Thyroid gland (tissue), 4 donors: ENCODE measurements at regions not wholly inside any gene's neighbourhood (a gene's known extent, or its start where the extent isn't known, plus 50 kb on each side); places are given as distances from the start of the nearest gene placed in this dataset.

Experiments used
- POLR2A ChIP-seq, 2 donors: fragments of 450-650 bp; IDR thresholded peaks; one replicate each; pipeline ENCODE4 v1.6.1; 2017; ENCODE audit warnings: antibody characterized with exemption in 2 of 2, mild to moderate bottlenecking in 2 of 2, moderate library complexity in 1 of 2
- TF ChIP-seq, protein P1 (sequence below), 6 experiments: fragments of 200-600 bp in 3 of 6; fragments of 450-650 bp in 3 of 6; sonication (generic) in 3 of 6; IDR thresholded peaks; one replicate each; pipeline ENCODE4 v1.5.1; 2016 to 2019; ENCODE audit warnings: antibody characterized with exemption in 6 of 6, mild to moderate bottlenecking in 2 of 6, inconsistent platforms in 1 of 6, moderate library complexity in 1 of 6

DNA sequence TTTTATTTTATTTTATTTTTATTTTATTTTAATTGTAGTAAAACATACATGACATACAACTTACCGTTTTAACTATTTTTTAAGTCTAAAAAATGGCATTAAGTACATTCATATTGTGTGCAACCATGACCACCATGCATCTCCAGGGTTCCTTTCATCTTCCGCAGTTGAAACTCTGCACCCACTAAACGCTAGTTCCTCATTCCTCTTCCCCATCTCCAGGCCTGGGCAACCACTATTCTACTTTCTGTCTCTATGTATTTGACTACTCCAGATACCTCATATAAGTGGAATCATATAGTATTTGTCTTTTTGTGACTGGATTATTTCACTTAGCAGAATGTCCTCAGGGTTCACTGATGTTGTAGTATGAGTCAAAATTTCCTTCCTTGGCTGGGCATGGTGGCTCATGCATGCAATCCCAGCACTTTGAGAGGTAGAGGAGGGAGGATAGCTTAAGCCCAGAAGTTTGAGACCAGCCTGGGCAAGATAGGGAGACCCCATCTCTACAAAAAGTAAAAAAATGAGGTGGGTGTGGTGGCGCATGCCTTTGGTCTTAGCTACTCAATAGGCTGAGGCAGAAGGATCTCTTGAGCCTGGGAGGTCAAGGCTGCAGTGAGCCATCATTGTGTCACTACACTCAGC is 55.7 kb upstream of the ZNF507 start:
- TF ChIP-seq POLR2A (IDR thresholded peaks at IDR 0.05): no peak
- TF ChIP-seq, protein P1, sequence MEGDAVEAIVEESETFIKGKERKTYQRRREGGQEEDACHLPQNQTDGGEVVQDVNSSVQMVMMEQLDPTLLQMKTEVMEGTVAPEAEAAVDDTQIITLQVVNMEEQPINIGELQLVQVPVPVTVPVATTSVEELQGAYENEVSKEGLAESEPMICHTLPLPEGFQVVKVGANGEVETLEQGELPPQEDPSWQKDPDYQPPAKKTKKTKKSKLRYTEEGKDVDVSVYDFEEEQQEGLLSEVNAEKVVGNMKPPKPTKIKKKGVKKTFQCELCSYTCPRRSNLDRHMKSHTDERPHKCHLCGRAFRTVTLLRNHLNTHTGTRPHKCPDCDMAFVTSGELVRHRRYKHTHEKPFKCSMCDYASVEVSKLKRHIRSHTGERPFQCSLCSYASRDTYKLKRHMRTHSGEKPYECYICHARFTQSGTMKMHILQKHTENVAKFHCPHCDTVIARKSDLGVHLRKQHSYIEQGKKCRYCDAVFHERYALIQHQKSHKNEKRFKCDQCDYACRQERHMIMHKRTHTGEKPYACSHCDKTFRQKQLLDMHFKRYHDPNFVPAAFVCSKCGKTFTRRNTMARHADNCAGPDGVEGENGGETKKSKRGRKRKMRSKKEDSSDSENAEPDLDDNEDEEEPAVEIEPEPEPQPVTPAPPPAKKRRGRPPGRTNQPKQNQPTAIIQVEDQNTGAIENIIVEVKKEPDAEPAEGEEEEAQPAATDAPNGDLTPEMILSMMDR (IDR thresholded peaks at IDR 0.05): no peak
